ENCODE measurements at regions not wholly inside any gene's neighbourhood (a gene's known extent, or its start where the extent isn't known, plus 50 kb on each side); places are given as distances from the start of the nearest gene placed in this dataset.

GRCh38 chr10:124255556-124255955 is 162.2 kb upstream of the CHST15 start:
- no peak for TF ChIP-seq EZH2phosphoT487 (IDR thresholded peaks at IDR 0.05)
- TF ChIP-seq CTCF (IDR thresholded peaks at IDR 0.05): no peak
- no peak for TF ChIP-seq EZH2 (IDR thresholded peaks at IDR 0.05)
